OCI-LY3 (cell line): ENCODE measurements at regions not wholly inside any gene's neighbourhood (a gene's known extent, or its start where the extent isn't known, plus 50 kb on each side); places are given as distances from the start of the nearest gene placed in this dataset.

ENCODE experiments used
- CTCF ChIP-seq: fragments of 200-600, 300-600 bp; sonication (generic); IDR thresholded peaks from 2 replicates; pipeline ENCODE4 v1.5.1; 2014; ENCODE audit warnings: antibody characterized with exemption, low read length, low read depth
- EZH2phosphoT487 ChIP-seq: fragments of 200-600 bp; shearing (Covaris generic); IDR thresholded peaks from 2 replicates; pipeline ENCODE4 v1.6.1; 2018; ENCODE audit warnings: antibody characterized with exemption, mixed run types, low read depth

DNA sequence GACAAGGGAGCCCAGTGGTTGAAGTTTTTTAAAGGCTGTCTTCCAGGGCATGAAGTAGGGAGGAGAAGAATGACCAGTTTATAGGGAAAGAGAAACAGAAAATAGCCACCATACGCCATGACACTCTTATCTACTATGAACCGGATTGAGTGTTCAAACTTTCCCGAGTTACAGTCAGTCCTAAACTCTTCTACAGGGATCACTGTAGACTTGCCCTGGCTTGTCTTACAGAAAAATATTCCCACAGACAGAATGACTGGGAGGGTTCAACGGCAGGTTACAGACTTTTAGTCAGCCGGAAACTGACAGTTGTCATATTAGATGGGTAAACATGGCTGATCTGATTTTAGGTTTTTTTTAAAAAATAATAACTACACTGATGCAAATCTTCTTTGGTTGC is 662.5 kb upstream of the SOX9 start:
- TF ChIP-seq CTCF (no peak), EZH2phosphoT487 (no peak)
